Prostate gland (tissue), 2 donors: ENCODE measurements at regions not wholly inside any gene's neighbourhood (a gene's known extent, or its start where the extent isn't known, plus 50 kb on each side); places are given as distances from the start of the nearest gene placed in this dataset.

Experiments
- POLR2A ChIP-seq: fragments of 450-650 bp; IDR thresholded peaks from one replicate; pipeline ENCODE4 v1.6.1; 2016; ENCODE audit warnings: antibody characterized with exemption, mild to moderate bottlenecking
- TF ChIP-seq, protein P1 (sequence below), 4 experiments: fragments of 200-600 bp in 2 of 4; fragments of 450-650 bp in 2 of 4; sonication (generic) in 2 of 4; IDR thresholded peaks; 1 replicate in 3 of 4; 2 replicates in 1 of 4; pipeline ENCODE4 v1.5.1; 2016 to 2019; ENCODE audit warnings: antibody characterized with exemption in 4 of 4, mild to moderate bottlenecking in 2 of 4, moderate library complexity in 2 of 4

DNA sequence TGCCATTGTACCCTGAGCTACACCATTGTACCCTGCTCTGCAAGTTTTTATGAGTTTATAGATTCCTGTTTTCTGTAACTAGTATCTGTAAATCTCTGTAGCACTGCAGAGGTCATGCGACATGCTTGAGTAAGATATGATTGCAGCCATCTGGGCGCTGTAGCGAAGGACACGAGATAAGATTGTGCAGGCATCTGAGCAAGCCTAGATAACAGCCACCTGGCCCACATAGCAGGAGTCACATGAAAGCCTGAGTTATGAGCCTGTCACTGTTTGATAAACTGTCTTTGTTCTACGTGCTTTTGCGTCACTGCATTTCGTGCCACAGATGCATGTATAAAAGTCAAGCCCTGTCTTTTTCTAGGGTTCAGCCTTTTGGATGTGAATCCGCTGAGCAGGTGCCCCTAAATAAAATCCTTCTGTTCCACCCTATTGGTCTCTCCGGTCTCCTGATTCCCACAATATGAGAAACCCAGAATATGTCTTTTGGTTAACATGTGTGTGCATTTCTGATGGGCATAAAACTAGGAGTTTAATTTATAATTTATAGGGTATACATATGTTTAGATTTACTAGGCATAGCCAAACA is 327.6 kb upstream of the MAOA start:
- TF ChIP-seq POLR2A: no peak
- TF ChIP-seq, protein P1, sequence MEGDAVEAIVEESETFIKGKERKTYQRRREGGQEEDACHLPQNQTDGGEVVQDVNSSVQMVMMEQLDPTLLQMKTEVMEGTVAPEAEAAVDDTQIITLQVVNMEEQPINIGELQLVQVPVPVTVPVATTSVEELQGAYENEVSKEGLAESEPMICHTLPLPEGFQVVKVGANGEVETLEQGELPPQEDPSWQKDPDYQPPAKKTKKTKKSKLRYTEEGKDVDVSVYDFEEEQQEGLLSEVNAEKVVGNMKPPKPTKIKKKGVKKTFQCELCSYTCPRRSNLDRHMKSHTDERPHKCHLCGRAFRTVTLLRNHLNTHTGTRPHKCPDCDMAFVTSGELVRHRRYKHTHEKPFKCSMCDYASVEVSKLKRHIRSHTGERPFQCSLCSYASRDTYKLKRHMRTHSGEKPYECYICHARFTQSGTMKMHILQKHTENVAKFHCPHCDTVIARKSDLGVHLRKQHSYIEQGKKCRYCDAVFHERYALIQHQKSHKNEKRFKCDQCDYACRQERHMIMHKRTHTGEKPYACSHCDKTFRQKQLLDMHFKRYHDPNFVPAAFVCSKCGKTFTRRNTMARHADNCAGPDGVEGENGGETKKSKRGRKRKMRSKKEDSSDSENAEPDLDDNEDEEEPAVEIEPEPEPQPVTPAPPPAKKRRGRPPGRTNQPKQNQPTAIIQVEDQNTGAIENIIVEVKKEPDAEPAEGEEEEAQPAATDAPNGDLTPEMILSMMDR (IDR thresholded peaks at IDR 0.05): no peak
